HG03159 (cell line): ENCODE measurements at regions not wholly inside any gene's neighbourhood (a gene's known extent, or its start where the extent isn't known, plus 50 kb on each side); places are given as distances from the start of the nearest gene placed in this dataset.

Experiments used
- ATAC-seq: cut with Tn5 transposase; IDR thresholded peaks from one replicate; pipeline ENCODE4 v1.9.1; 2021; ENCODE audit warnings: mild to moderate bottlenecking, moderate library complexity; ENCODE audit not compliant: unreplicated experiment

- ATAC-seq: no peak
Measured at GRCh38 chr17:70857351-70857750, 688.0 kb downstream of the KCNJ2 start.

DNA sequence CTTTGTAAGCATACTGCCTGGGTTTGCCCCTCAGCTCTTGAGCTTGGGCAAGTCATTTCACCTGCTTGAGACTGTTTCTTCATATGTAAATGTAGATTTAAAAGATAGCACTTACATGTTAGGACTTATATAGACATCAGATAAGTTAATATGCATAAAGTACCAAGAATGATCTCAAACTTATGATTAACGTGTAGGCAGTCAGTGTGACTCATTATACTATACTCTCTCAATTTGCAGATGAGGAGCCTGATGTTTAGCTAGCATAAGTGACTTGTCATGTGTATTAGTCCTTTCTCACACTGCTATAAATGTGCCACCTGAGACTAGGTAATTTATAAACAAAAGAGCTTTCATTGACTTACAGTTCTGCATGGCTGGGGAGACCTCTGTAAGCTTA is 690.5 kb downstream of the KCNJ2 start:
- ATAC-seq: no peak

DNA sequence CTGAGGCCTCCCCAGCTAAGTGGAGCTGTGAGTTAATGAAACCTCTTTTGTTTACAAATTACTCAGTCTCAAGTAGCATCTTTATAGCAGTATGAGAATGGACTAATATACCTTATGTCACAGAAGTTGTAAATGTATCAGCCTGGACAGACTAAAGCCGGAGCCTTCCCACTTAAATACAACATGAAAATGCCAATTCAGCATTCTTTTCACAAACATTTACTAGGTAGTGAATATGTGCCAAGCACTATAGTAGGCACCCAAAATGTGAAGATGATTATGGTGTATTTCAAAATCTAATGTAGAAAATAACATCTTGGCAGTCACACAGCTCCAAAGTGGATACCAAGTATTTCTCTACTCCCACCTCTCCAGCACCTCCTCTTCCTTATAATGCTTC is 693.0 kb downstream of the KCNJ2 start:
- ATAC-seq: no peak

DNA sequence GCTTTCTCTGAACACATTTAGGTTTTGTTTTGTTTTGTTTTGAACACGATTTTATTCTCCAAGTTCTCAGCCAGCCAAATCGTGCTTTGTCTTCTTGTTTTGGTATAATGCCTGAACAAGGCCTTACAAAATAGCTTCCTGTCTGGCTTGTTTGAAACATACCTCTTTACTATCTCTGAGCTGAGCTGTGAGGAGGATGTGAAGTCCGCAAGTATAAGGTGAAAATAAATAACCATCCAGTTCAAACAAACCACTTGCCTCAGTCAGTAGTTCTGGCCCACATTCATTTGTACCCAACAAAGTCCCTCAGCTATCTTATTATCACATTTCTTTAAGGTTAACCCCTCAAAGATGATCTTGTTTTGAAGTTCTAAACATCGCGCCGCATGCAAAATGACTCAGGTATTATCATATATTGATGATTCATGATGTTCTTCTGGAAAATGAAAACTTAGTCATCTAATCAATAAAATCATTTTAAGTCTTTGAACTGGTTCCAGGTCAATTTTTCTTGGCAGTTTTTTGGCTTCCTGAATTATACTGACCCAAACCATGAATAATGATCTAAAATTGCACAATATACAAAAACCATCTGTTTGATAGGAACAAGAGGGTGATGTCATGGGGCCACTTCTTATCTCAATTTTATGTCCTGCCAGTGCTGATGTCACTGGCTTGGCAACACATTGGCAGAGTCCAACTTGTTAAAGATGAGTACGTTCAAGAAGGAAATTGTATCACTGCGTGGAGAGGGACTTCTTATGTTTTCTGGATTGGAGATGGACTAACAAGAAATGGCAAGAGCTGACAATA is 694.3 kb downstream of the KCNJ2 start:
- ATAC-seq: no peak

DNA sequence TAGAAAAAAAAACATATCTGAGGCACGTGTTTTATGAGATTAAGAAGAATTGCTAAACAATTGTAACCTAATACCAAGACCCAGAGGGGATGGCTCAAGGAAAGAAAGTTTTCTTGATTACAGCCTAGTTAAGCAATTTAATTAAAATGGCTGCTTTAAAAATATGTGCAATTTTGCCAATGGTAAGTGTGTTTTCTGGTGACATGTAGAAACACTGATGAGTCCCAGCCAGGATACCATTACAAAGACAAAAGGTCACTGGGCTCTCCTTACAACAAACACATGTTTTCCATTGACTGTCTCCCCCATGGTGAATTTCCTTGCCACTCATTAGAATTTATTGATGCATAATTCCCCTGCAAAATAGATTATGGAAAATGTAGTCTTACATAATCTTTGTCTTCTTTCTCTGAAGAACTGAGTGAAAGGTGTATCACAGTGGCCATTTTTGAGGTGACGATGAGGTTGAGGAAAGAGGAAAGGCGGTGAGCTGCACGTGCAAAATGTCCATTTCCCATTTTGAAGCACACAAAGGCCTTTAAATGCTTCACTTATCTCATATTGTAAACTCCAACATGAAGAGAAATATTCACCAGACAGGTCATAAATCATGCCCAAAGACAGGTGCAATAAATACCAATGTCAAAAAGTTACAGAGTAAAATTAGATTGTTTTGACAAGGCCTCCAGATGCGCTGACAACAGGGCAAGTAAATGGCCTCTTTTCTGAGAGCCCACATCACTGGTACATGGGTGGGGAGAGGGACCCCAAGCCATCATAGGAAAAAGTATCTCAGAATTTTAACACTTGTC is 696.9 kb downstream of the KCNJ2 start:
- ATAC-seq: no peak

DNA sequence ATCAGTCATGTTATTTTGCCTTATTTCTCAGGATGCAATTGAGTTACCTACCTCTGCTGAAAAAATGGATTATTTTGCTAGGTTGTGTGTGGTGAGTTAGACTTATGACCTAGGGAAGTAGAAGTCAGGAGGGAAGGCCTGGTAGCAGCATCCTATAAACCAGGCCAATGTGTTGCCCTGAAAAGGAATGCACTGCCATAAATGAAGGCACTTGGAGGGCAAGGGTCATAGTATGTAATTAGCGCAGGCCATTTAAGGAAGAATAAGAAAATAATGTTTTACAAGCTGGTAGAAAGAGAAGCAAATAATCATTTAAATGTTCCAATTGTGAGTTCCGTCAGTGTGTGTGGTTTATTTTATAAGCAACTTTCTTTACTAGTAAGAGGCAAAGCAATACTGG is 698.8 kb downstream of the KCNJ2 start:
- no peak for ATAC-seq

GRCh38 chr17:70869402-70870085 is 700.2 kb downstream of the KCNJ2 start:
- ATAC-seq: no peak

DNA sequence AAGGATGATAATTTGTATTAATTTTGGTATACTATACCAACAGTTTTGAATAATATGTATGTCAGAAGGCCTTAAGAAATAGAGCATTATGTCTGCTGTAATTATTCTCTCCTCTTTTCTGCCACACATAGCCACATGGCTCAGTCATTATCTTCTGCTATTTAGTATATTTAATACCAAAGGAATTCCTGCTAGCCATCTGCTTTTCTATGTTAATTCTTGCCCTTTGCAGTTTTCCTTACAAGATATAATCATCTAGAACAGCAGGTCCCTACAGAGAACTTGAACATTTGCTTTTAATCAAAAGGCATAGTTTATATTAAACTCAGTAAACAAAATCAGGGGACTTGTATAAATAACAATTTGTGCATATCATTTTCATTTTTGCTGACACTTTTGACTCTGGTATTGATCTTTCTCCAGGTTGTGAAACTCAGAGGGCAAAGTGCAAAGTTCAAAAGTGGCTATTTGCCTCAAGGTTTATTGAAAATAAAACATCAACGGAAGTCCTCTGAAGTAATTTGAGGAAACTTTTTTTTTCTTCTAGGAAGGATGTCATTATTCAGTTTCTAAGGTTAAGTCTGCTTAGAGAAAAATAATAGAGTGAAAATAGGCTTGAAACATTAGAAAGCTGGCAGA is 702.0 kb downstream of the KCNJ2 start:
- ATAC-seq: no peak

DNA sequence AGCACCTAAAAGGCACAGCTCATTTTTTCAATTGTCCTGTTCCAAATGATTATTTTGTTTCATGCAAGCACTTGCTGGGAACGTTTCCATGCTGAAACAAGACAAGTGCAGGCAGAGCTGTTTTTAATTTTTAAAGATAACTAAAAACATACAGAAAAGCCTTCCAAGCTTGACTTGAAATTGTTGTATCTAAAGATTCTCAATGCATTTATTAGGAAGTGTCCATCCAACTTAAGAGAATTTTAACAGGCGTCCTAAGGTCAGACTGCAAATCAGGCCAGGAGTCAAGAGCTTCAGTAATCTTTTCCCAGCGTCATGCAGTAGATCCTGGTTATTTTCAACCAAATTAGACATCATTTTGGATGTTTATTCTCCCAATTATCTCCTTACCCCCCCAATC is 702.8 kb downstream of the KCNJ2 start:
- no peak for ATAC-seq

DNA sequence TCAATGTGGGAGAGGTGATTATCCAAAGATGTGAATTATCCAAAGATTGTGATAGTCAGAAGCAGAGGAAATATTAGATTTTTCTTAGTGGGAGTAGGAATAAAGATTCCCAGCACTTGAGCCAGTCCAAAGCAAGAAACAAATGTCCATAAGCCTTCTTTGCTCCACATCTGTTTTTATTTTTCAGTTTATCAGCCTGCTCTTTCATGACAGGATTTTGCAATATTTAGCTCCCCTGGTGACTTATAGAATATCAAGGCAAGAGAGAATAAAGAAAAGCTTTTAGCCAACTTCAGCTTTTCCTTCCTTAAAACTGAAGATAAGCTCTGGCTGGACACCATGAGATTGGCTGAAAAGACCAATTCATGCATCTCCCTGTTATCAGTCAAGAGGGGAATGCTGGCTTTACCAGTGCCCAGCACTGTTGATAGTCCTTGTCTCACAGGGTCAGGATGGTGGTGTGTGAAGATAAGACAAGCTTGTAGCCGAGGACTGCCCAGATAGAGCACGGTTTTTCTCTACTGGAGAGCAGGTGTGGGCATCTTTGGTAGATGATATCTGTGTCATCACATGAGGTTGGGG is 706.5 kb downstream of the KCNJ2 start:
- no peak for ATAC-seq

DNA sequence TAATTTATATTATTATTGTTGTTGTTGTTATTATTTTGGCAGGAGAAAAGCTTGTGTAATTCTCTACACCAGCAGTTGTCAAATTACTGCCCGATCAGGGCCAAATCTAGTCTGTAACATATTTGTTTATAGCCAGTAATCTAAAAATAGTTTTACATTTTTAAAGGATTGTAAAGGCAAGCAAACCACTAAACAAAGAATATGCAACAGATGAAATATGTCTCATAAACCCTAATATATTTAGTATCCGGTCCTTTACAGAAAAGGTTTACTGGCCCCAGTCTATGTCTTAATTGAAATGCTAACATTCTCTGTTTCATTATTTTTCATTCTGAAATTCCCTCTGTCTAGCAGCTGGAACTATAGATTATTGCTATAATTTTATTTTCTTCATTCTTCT is 709.5 kb downstream of the KCNJ2 start:
- ATAC-seq: no peak

DNA sequence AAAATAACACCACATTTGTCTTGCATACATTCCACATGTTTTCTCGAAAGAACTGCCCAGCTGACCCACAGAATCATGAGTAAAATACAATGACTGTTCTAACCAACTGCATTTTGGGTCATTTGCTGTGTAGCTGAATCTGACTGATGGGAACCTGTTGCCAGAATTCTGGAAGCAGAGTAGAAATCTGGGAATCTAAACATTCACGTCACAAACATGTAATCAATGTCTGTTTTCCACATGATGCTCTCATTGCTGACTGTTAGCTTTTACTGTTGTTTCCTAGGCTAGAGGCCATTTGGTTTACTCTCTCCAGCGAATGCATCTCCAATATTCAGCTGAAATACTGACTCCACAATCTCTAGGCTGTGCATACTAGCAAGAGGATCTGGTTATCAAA is 710.1 kb downstream of the KCNJ2 start:
- no peak for ATAC-seq

GRCh38 chr17:70881093-70881492 is 711.8 kb downstream of the KCNJ2 start:
- no peak for ATAC-seq

DNA sequence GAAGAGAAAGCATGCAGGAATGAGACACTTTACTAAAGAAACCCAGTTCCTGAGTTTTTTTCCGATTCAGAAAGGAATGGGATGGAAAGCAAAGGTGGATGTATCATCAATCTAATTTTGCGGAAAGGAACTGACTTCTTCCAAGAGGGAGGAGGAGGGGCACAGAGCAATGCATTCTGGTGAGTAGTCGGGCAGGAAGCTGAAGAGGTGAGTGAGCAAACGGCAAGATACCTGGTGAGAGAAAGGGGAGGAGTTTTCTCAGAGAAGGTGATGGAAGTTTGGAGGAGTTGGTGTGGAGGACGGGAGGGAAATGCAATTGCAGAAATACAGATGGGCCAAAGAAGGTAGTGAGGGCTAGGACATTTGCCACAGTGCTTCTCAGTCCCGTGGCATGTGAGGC is 713.2 kb downstream of the KCNJ2 start:
- ATAC-seq: no peak

- no peak for ATAC-seq
Measured at GRCh38 chr17:70886648-70887047, 717.3 kb downstream of the KCNJ2 start.

DNA sequence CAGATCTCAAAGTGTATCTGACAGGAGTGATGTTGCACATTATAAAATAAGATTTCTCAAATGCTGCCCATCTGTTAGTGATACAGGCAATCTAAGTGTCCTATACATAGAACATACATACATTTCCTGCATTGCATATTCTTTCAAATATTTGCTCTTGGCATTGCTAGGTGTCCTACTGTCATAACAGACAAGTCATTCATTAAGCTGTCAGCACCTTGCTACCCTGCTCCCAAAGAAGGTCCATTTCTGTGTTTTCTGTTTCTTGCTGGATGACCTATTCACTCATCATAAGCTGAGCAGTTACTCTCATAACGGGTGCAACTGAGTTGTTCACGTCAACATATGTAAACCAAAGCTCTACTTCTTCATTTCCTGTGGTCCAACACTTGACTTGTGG is 719.0 kb downstream of the KCNJ2 start:
- no peak for ATAC-seq

- ATAC-seq: no peak
Measured at GRCh38 chr17:70891306-70891705, 722.0 kb downstream of the KCNJ2 start.

GRCh38 chr17:70892527-70892926 is 723.2 kb downstream of the KCNJ2 start:
- ATAC-seq: no peak

DNA sequence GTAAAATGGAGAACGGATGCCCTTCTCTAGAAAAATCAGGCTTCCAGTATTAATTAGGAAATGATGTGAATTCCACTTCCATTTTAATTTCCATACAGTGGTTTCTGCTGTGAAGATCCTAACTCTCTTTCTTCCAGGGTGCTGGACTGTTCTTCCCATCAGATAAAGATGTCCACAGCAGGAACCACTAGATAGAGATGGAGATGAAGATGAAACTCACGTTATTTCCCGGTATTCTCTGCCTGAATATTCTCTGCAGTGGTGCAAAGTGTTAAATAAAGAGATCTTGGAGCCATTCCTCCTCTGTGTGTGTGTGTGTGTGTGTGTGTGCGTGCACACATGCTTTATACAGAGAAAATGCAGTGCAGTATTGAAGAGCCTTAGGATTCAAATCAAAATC is 727.5 kb downstream of the KCNJ2 start:
- no peak for ATAC-seq

- ATAC-seq: no peak
Measured at GRCh38 chr17:70897446-70897845, 728.1 kb downstream of the KCNJ2 start.

DNA sequence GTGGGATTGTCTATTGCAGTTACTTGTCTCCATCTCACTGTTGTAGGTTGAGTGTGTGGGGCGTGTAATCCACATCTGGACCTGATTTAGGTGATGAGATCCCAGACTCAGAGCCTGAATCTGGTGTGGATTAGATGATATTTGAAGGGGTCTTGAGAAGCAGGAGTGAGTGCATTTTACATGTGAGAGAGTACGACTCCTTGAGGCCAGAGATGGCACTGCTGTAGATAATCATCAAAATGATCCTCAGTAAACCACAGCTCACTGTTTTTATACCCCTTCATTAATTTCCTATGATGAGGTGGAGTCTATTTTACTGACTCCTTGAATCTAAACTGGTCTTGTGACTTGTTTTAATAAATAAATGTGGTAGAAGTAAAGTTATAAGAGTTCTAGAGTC is 732.5 kb downstream of the KCNJ2 start:
- ATAC-seq: no peak
